ENCODE measurements at regions not wholly inside any gene's neighbourhood (a gene's known extent, or its start where the extent isn't known, plus 50 kb on each side); places are given as distances from the start of the nearest gene placed in this dataset.

DNA sequence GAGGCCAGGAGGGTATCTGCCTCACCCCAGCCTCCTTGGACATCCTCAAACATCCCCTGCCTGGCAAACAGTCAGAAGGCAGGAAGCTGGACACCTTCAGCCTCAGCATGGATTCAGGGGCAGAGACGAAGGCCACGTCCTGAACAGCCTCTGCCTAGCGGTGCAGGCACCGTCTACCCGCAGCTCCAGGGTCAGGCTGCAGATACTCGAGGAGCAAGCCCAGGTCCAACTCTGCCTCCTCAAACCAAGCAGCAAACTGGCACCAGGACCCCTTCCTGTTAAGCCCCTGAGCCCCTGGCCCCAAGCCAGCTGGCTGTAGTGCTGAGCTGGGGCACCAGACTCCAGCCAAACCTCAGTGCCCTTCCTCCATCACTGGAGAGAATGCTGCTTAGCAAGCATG lies 494.7 kb downstream of the NPHP4 start:
- no peak for DNase-seq (ENCODE audit: low spot score)

DNA sequence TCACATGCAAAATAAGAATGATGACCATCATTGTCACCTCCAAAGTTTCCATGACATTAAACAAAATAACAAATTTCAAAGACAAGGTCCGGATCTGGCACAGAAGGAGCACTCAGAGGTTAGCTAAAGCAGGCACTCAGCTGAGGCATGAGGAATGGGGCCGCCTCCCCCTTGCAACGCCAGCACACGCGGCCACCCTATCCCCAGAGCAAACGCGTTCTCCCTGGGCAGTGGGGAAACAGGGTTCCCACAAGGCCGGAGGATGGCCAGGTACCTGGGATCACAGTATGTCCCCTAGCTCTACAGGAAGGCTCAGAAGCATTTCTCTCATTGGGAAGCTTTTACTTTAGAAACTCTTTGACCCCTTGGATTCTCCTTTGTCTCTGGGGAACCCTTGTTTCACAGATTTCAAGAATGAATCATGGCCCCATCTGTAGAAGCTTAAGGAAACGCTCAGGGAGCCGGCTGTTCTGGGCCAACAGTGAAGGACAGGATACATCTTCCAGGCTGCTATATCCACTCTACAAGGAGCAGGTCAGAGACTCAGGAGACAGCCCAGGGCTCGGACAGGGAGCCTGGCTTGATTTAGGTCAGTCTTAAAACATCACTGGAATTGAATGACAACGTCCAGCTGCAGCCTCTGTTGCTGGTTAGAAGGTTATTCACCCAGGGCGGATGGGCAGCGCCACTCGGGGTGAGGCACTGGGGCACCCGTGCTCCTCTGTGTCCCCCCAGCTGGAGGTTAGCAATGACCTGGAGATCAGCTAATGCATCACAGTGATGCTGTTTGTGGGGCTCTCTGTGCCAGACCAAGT lies 496.4 kb downstream of the NPHP4 start:
- no peak for DNase-seq (ENCODE audit: low spot score)

- no peak for DNase-seq (ENCODE audit: low spot score)
Measured at GRCh38 chr1:5494518-5494917, 497.7 kb downstream of the NPHP4 start.

DNA sequence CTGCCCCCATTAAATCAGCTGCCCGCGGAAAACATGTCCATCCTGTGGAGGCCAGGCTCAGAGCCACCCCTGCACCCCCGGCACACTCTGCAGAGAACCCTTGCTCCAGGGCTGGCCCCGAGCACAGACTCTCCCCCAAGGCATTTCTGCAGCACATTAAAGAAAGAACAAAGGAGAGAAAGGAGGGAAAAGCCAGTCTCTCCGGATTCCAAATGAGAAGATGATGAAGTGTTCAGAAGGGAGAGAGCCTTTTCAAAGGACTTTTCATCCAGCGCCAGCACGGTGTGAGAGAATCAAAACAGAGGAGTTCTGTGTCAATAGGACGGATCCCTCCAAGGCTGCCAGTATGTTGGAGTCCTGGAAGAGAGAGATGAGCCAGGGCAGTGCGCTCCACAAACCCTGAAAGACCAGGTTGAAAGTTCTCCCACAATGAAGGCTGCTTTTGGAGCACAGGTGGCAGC lies 498.3 kb downstream of the NPHP4 start:
- DNase-seq (ENCODE audit: low spot score): no peak

- DNase-seq (ENCODE audit: low spot score): no peak
Measured at GRCh38 chr1:5493275-5493674, 498.9 kb downstream of the NPHP4 start.

DNA sequence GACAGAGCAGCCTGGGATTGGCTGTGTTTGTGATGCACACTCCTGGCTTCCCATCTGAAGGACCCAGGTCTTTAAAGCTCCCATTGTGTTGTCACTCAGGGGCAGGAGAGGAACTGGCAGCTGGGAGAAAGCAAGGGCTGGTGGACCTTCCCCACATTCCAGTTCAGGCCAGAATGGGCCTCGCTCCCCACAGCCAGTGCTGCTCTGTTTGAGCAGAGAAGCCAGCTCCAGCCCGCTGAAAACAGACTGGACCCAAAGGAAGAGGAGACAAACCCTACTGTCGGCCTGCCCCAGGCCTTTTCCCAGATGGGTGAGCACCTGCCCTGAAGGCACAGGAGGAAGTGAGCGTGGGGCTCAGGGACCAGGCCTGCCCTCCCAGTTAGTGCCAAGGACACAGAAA lies 499.4 kb downstream of the NPHP4 start:
- DNase-seq (ENCODE audit: low spot score): no peak

DNA sequence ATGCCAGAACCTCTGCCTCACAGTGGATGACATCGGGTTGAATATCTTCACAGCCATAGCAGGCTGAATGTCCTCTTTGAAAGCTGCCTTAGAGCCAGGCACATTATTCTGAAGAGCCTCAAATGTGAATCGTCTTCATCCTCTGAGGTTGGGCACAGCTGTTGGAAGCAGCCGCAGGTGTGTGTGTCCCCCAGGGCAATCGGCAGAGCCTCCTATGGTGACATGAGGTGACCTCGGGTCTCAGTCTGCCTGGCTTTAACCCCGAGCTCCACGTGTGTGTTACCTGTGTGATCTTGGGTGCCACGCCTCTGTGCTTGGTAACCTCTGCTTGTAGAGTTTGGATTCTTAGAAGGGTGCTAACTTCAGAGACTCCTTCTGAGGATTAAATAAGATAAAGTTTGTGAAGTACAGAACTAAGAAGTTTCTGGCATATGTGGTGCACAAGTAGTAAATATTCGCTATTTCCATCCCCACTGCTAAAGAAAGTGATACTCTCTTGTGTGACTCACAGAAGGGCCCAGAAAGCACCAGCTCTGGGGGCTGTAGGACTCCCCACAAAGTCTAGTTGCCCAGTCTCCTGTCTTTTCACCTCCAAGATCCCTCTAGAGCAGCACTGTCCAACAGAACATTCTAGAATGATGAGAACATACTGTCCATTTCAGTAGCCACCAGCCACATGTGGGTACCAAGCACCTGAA lies 500.9 kb downstream of the NPHP4 start:
- DNase-seq (ENCODE audit: low spot score): no peak

DNA sequence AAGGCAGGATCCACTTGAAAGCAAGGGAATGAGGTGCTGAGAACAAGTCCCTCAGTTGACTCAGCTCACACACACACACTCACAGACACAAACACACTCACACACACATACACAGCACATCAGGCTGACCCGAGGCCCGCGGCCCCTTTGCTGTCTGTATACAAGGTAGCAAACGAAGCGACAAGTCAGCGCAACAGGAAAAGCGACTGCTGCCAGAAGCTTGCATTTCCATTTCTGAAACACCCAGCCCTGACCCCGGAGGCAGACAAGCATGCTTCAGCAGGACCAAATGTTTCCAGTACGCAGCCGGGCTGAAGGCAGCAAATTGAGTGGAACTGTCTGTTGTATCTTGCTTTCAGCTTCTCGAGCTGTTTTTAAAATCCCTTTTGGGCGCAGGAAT lies 501.6 kb downstream of the NPHP4 start:
- no peak for DNase-seq (ENCODE audit: low spot score)

DNA sequence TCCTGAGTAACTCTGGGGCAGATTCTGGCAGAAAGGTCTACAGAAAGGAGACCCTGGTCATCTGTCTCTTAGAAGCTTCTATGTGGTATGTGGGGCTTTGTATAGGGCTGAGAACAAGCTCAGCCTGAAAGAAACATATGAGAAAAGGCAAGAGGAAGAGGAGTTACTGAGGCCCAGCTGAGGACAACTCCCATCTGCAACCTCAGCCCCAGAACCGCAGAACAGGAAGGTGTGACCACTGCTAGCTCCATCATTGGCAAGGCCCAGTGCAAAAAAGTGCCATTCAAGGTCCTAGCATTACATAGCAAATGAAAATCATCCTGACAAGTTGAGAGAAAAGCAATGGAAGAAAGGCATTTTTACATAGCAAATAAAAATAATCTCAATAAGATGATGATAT lies 503.8 kb downstream of the NPHP4 start:
- DNase-seq (ENCODE audit: low spot score): no peak

GRCh38 chr1:5485968-5486696 lies 506.1 kb downstream of the NPHP4 start:
- DNase-seq (ENCODE audit: low spot score): no peak

DNA sequence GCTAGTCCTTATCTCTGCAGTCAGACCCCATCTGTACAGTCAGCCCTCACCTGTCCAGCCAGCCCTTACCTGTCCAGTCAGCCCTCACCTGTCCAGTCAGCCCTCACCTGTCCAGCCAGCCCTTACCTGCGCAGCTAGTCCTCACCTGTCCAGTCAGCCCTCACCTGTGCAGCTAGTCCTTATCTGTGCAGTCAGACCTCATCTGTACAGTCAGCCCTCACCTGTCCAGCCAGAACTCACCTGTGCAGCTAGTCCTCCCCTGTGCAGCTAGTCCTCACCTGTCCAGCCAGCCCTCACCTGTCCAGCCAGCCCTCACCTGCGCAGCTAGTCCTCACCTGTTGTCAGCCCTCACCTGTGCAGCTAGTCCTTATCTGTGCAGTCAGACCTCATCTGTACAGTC lies 506.8 kb downstream of the NPHP4 start:
- no peak for DNase-seq (ENCODE audit: low spot score)

GRCh38 chr1:5484451-5485165 lies 507.6 kb downstream of the NPHP4 start:
- DNase-seq (ENCODE audit: low spot score): no peak

DNA sequence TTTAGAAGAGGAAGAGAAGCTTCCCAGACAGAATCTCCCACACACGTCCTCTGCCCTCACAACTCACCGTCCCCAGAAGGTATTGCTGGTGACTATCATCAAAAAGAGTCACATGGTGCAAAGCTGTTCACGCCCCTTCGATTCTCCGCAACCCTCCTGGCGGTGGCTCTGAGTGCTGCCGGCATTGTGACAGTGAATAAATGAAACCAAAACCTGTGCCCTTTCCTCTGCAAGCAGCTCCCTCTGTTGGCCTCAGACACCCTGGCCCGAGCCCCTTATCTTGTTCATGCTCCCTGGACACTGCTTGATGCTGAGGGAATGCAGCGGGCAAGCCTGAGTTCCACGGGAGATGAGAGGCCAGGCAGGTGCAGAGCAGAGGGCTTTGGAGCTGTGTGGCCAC lies 510.3 kb downstream of the NPHP4 start:
- DNase-seq (ENCODE audit: low spot score): peak; percentile 8

GRCh38 chr1:5480906-5481305 lies 511.3 kb downstream of the NPHP4 start:
- DNase-seq (ENCODE audit: low spot score): no peak

DNA sequence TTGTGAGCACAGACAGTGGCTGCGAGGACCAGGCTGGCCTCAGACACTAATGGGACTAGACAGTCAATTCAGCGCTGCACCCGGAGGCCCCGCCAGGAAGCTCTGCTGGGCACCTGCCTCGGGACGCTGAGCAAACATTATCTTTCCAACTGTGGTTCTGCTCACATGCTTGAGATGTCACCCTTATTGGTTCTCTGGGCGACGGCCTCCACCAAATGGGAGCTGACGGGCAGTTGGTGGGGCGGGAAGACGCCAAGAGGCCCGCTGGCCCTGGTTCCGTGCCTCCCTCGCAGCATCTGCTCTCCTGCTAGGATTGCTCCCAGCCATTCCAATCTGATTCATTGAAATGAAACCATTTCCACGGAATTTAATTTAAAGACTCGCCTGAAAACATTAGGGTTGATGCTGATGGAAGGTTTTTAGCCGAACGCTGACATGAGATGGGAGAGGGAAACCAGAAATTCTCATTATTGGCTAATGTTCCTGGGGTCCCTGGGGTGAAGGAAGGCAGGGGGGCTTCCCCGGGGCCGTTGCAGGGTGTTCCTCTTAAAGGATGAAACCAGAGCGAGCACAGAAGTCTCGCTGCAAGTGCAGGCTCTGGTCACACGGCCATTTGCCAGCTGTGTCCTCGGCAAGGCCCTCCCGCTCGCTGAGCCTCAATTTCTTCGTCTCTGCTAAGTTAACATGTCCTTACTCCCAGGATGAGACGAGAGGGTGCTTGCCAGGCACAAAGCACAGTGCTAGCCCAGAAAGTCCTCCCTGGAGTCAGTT lies 512.2 kb downstream of the NPHP4 start:
- DNase-seq (ENCODE audit: low spot score): no peak

DNA sequence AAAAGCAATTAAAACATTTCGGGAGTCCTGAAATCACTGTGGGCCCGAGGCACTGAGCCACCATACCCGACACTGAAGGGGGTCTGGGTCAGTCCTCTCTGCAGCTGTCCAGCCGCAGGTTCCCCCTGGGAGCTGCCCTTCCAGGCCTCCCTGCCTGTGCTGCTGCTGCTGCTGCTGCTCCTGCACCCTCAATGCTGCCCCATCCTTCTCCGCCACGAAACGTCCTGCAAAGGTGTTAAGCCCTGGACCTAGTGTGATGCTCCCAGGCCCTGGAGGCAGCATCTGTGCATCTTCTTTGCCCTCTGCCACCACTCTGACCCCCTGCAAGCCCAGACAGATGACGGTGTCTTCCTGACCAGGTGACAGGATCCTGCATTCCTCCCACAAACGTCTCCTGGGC lies 513.3 kb downstream of the NPHP4 start:
- DNase-seq (ENCODE audit: low spot score): no peak

- DNase-seq (ENCODE audit: low spot score): no peak
Measured at GRCh38 chr1:5478156-5478695, 514.0 kb downstream of the NPHP4 start.

- DNase-seq (ENCODE audit: low spot score): no peak
Measured at GRCh38 chr1:5477716-5478115, 514.5 kb downstream of the NPHP4 start.

GRCh38 chr1:5475572-5475971 lies 516.7 kb downstream of the NPHP4 start:
- DNase-seq (ENCODE audit: low spot score): peak; percentile 4

- no peak for DNase-seq (ENCODE audit: low spot score)
Measured at GRCh38 chr1:5473268-5473667, 519.0 kb downstream of the NPHP4 start.

DNA sequence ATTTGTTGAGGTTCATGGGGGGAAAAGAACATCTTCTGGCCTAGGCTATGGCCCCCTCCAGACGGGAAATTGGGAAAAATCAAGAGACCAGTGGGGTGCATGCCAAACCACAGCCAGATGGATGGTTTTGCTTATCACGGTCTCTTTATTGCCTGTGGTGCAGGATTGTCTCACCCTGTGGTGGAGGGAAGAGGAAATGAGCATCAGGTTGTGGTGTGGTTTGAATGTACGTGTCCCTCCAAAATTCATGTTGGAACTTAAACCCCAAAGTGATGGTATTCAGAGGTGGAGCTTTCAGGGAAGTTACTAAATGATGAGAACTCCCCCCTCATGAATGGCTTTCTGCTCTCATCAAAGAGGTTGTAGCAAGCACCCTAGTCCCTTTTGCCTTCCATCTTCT lies 525.7 kb downstream of the NPHP4 start:
- no peak for DNase-seq (ENCODE audit: low spot score)
